Endodermal cell (in vitro differentiated cells): ENCODE measurements at regions not wholly inside any gene's neighbourhood (a gene's known extent, or its start where the extent isn't known, plus 50 kb on each side); places are given as distances from the start of the nearest gene placed in this dataset.

Source experiments
- DNase-seq: peaks from one replicate; pipeline ENCODE4 v3.0.0-alpha.2; 2017
- H3K27ac ChIP-seq: 2 replicates; pipeline ENCODE4 v1.5.1; 2013; ENCODE audit warnings: mild to moderate bottlenecking, low read depth, low read length, moderate library complexity
- H3K27me3 ChIP-seq: 2 replicates; pipeline ENCODE4 v1.6.1; 2013; ENCODE audit warnings: mild to moderate bottlenecking, low read length, moderate library complexity; ENCODE audit not compliant: insufficient read depth, control insufficient read depth, poor library complexity, severe bottlenecking
- H3K36me3 ChIP-seq: 2 replicates; pipeline ENCODE4 v1.7.0; 2013; ENCODE audit warnings: mild to moderate bottlenecking, low read length, moderate library complexity; ENCODE audit not compliant: control insufficient read depth, insufficient read depth
- H3K4me1 ChIP-seq: one replicate; pipeline ENCODE4 v1.7.0; 2013; ENCODE audit warnings: low read length; ENCODE audit not compliant: control insufficient read depth, insufficient read depth
- H3K4me3 ChIP-seq: 2 replicates; pipeline ENCODE4 v1.5.1; 2013; ENCODE audit warnings: mild to moderate bottlenecking, low read length, moderate library complexity
- H3K9ac ChIP-seq: 2 replicates; pipeline ENCODE4 v1.6.1; 2013; ENCODE audit warnings: mild to moderate bottlenecking, low read length, moderate library complexity; ENCODE audit not compliant: poor library complexity, severe bottlenecking; ENCODE audit errors: extremely low read depth
- H3K9me3 ChIP-seq: 2 replicates; pipeline ENCODE4 v1.6.1; 2013; ENCODE audit warnings: mild to moderate bottlenecking, low read length, moderate library complexity; ENCODE audit not compliant: control insufficient read depth
- H3K27ac Mint-ChIP-seq: 2 replicates; pipeline ENCODE4 v1.8.0; 2020; ENCODE audit warnings: mixed read lengths
- H3K27me3 Mint-ChIP-seq: 2 replicates; pipeline ENCODE4 v1.8.0; 2021; ENCODE audit warnings: mild to moderate bottlenecking, mixed read lengths; ENCODE audit not compliant: insufficient read depth
- H3K36me3 Mint-ChIP-seq: 2 replicates; pipeline ENCODE4 v1.8.0; 2020; ENCODE audit warnings: low read depth, mixed read lengths
- H3K4me1 Mint-ChIP-seq: 2 replicates; pipeline ENCODE4 v1.8.0; 2020; ENCODE audit warnings: mixed read lengths
- H3K4me3 Mint-ChIP-seq: 2 replicates; pipeline ENCODE4 v1.8.0; 2020; ENCODE audit warnings: mild to moderate bottlenecking, moderate library complexity, mixed read lengths
- H3K9me3 Mint-ChIP-seq: 2 replicates; pipeline ENCODE4 v1.8.0; 2020; ENCODE audit warnings: mild to moderate bottlenecking, mixed read lengths
- WGBS, 2 experiments: methylation state at CpG; one replicate each; pipeline versions ENCODE4 v1.1.5 to v1.1.7; 2013; ENCODE audit warnings: missing lambda C conversion rate in 2 of 2, mixed read lengths in 1 of 2; ENCODE audit not compliant: insufficient coverage in 1 of 2, insufficient read length in 1 of 2; 5-methylcytosine and 5-hydroxymethylcytosine counted together
- TF ChIP-seq, protein P1 (sequence below): fragments of 200-600 bp; sonication (generic); conservative IDR thresholded peaks from 2 replicates; pipeline ENCODE4 v1.5.0; 2021; ENCODE audit warnings: antibody characterized with exemption, mild to moderate bottlenecking

GRCh38 chr18:47506897-47507296, 255.4 kb upstream of the SKOR2 start:
- Histone ChIP-seq H3K9ac (no peak overlapping the region), H3K9me3 (no peaks in the 10 kb centered on the region), H3K27ac (no peak overlapping the region), H3K4me3 (no peak overlapping the region), H3K4me1 (no peaks in the 10 kb centered on the region), H3K36me3 (no peaks in the 10 kb centered on the region), H3K27me3 (no peaks in the 10 kb centered on the region)
- H3K9me3 Mint-ChIP-seq: no peaks in the 10 kb centered on the region
- TF ChIP-seq, protein P1, sequence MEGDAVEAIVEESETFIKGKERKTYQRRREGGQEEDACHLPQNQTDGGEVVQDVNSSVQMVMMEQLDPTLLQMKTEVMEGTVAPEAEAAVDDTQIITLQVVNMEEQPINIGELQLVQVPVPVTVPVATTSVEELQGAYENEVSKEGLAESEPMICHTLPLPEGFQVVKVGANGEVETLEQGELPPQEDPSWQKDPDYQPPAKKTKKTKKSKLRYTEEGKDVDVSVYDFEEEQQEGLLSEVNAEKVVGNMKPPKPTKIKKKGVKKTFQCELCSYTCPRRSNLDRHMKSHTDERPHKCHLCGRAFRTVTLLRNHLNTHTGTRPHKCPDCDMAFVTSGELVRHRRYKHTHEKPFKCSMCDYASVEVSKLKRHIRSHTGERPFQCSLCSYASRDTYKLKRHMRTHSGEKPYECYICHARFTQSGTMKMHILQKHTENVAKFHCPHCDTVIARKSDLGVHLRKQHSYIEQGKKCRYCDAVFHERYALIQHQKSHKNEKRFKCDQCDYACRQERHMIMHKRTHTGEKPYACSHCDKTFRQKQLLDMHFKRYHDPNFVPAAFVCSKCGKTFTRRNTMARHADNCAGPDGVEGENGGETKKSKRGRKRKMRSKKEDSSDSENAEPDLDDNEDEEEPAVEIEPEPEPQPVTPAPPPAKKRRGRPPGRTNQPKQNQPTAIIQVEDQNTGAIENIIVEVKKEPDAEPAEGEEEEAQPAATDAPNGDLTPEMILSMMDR: no peak
- no peak overlapping the region for H3K4me3 Mint-ChIP-seq
- peaks cover 14% of the 10 kb centered on the region for H3K4me1 Mint-ChIP-seq
- WGBS, 2 experiments: 84 to 86% methylated on average over 7 of the region's 7 CpGs
- H3K27me3 Mint-ChIP-seq: no peaks in the 10 kb centered on the region
- no peaks in the 10 kb centered on the region for H3K36me3 Mint-ChIP-seq
- no peak overlapping the region for H3K27ac Mint-ChIP-seq
- no peak for DNase-seq

DNA sequence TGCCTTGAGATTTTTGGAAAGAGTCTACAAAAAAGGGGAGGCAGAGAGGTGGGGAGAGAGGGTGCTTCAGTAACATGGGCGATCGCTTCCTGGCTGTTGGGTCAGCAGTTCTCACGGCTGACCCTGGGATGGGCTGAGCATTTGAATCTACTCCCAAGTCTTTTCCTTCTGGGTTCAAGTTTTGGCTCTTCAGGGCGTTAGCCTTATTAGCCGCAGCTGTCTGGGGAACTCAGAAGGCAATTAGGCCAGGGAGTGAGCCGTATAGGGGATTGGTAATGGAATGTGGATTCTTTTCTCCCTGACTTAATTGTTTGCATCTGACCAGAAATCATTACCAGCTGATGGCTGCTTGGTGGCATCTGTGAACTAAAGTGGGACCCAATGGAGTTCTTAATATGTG, 250.5 kb upstream of the SKOR2 start:
- Histone ChIP-seq H3K9me3 (no peaks in the 10 kb centered on the region), H3K4me3 (no peak overlapping the region), H3K9ac (no peak overlapping the region), H3K27me3 (peaks cover 18% of the 10 kb centered on the region), H3K4me1 (no peaks in the 10 kb centered on the region), H3K27ac (no peak overlapping the region), H3K36me3 (no peaks in the 10 kb centered on the region)
- no peak overlapping the region for H3K4me3 Mint-ChIP-seq
- no peaks in the 10 kb centered on the region for H3K4me1 Mint-ChIP-seq
- TF ChIP-seq, protein P1: no peak
- no peak for DNase-seq
- no peaks in the 10 kb centered on the region for H3K9me3 Mint-ChIP-seq
- H3K27me3 Mint-ChIP-seq: peaks cover 4% of the 10 kb centered on the region
- 82 to 91% methylated on average over 4 to 6 of the region's 6 CpGs for WGBS, 2 experiments
- H3K36me3 Mint-ChIP-seq: no peaks in the 10 kb centered on the region
- H3K27ac Mint-ChIP-seq: no peak overlapping the region

GRCh38 chr18:47500930-47501329, 249.5 kb upstream of the SKOR2 start:
- Mint-ChIP-seq H3K27me3 (peaks cover 4% of the 10 kb centered on the region), H3K4me1 (no peaks in the 10 kb centered on the region), H3K9me3 (no peaks in the 10 kb centered on the region), H3K4me3 (no peak overlapping the region), H3K27ac (no peak overlapping the region), H3K36me3 (no peaks in the 10 kb centered on the region)
- Histone ChIP-seq H3K27me3 (peaks cover 18% of the 10 kb centered on the region), H3K4me1 (no peaks in the 10 kb centered on the region), H3K9me3 (no peaks in the 10 kb centered on the region), H3K9ac (no peak overlapping the region), H3K27ac (no peak overlapping the region), H3K4me3 (no peak overlapping the region), H3K36me3 (no peaks in the 10 kb centered on the region)
- TF ChIP-seq, protein P1: no peak
- DNase-seq: no peak
- WGBS, 2 experiments: 85% methylated on average over 2 of the region's 2 CpGs; no CpG with 5 or more reads in 1 of the 2 experiments
